ENCODE measurements at regions not wholly inside any gene's neighbourhood (a gene's known extent, or its start where the extent isn't known, plus 50 kb on each side); places are given as distances from the start of the nearest gene placed in this dataset.
"Not testable (repeated sequence)": the region's sequence is repeated elsewhere in the genome, so short reads cannot be mapped to it uniquely, and the experiment has no call there.

GRCh38 chr1:120298487-120298886, 116.3 kb upstream of the NBPF8 start:
- not testable (repeated sequence) for TF ChIP-seq CTCF, POLR2A (IDR thresholded peaks at IDR 0.05)

Measured in breast epithelium (tissue), 3 donors.